HG03097 (cell line): ENCODE measurements at regions not wholly inside any gene's neighbourhood (a gene's known extent, or its start where the extent isn't known, plus 50 kb on each side); places are given as distances from the start of the nearest gene placed in this dataset.

ENCODE experiments used
- ATAC-seq: cut with Tn5 transposase; IDR thresholded peaks from one replicate; pipeline ENCODE4 v1.9.1; 2021; ENCODE audit not compliant: unreplicated experiment, low FRiP score

GRCh38 chr15:81625896-81626295 lies 251.9 kb upstream of the TMC3 start:
- no peak for ATAC-seq

GRCh38 chr15:81619002-81619401 lies 245.0 kb upstream of the TMC3 start:
- no peak for ATAC-seq

DNA sequence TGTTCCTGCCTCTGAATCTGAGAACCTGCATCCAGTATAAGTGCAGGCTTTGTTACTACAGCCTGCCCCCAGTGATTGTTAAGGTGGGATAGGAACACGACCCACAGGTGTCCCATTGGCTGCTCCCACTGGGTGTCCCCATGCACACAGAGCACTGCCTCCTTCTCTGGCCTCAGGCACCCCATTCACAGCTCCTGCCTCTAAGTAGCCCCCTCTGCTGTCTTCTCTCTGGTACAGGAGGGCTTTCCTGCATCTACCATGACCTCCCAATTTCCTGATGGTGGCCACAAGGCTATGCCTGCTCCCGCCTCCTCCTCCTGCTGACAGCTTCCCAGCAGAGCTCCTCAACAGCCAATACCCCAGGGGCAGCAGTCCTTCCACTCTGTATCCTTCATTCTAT lies 238.6 kb upstream of the TMC3 start:
- no peak for ATAC-seq

GRCh38 chr15:81611679-81612078 lies 237.7 kb upstream of the TMC3 start:
- ATAC-seq: no peak

DNA sequence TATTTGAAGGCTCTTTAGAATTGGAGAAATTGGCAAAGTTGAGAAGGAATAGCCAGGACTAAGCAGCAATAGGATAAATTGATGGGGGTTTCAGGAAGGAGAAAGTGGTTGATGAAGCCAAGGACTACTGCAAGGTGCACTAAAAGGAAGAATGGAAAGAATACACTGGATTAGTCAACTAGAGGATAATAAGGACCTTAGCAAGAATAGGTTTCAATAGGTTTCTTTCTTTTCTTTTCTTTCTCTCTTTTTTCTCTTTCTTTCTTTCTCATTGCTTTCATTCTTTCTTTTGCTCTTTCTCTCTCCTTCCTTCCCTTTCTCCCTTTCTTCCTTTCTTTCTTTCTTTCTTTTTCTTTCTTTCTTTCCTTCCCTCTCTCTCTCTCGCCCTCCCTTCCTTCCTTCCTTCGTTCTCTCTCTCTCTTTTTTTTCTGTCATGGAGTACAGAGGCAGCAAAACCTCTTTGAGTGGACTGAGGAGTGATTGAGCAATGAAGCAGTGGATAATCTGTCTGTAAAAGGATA lies 234.4 kb upstream of the TMC3 start:
- no peak for ATAC-seq

DNA sequence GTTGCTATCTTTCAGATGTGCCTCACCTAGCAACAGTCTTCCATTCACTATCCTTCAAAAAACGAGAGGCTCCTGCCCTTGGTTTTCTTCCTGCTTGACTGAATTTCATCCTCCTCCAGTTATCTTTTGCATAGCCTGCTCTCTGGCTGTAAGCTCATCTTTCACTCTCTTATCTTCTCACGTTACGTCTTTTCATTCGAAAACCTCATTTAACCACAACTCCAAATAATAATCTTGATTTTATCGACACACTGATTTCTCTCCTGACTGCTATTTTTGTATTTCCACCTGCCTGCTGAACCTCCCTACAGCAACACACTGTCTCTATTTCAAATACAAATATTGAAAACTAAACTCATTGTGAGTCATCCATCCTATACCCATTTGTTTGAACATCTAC lies 230.7 kb upstream of the TMC3 start:
- no peak for ATAC-seq

DNA sequence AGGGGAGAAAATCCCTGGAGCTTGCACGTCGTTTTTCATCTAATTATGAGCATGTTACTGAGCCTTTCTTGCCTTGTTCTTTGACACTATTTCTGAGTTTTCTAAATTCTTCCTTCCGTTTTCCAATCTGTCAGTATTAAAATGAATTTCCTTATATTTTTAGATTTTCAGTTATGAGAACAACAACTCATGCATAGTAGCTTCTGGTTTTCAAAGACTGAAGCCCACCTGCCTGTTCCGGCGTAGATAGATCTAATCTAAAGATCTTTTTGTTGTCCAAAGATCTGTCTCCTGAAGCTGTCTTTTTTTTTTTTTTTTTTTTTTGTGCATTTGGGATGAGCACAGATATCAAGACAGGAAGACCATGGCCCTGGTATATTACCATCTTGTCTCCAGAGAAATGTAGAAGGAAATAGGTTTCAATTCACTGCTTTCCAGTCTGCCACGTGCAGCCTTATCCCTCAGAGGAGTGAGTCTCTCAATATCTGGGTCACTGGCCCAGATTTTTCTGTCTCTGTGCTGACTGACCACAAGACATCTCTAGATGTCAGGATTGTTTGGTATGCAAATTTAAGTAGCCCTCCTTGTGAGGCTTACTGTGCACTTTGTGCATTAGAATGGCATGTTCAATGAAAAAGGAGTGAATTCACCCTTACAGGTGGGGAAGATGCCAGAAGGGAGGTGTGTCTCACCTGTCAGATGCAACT lies 222.3 kb upstream of the TMC3 start:
- ATAC-seq: no peak

GRCh38 chr15:81595752-81596151 lies 221.7 kb upstream of the TMC3 start:
- no peak for ATAC-seq

DNA sequence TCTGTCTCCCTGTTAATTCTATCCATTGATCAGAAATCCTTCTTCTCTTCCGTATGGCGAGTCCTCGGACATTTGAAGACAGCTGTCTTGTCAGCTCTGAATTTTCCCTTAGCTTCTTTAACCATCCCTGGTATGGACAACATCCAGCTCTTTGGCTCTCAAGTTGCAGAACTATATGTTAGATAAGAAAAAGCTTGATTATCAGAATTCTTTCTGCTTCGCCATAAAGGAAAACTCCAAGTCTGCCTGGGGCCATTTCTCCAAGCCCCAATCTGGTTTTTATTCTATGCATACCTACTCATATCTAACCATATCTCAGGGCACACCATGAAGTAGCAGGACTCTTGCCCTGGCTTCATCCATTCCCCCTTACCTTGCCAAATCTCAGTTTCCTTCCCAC lies 215.7 kb upstream of the TMC3 start:
- ATAC-seq: no peak

DNA sequence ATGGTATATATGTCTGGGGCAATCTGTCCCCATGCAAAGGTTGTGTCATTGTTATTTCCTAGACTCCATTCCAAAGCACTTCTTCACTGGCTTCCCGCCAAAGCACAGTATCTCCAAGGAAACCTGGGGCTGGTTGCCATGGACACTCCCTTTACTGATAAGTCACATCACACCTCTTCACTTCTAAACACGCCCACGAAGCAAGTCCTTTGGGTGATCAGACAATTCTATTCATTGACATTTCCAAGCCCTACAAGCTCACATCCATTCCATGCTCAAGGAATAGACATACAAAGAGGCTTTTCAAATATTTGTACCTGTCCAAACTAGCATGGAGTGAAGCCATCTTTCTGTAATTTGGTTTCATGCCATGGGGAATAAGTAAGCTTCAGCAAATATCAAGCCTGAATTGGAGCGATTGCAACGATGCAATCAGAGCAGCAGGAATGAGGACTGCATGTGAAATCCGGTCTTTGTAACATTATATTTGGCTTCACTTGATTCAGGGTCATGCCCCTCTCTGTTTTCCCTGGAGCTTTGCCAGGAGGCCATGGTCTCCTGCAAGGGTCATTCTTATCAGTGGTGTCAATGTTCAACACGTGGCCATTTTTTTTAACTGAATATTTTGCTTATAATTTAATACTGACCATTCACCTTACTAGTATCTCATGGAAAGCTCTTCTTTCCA lies 201.6 kb upstream of the TMC3 start:
- no peak for ATAC-seq

DNA sequence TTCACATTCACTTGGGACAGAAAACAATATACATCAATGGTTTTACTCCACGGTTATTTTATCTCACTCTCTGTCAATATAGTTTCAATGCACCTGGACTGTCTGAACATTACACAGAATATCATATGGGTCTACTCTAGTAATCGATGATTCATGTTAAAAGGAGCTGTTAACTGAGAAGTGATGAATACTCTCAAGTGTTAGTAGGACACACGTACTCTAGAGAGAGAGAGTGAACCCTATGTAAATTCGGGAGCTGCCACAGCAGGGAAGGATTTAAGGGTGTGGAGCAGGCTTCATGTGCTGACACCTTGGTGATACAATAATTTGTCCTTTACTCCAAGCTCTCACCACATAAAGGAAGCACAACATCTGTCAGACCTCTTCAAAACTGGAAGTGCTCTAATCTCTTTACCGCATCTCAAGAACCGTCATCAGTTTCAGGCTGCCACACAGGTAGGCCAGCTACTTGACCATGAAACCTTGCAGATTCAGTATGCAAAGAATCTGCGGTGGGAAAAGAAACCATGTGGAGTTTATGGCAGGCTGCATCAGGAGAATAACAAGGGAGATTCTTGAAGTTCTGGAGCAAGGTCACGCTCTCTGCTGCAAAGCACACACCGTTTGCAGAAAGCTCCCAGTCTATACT lies 199.2 kb upstream of the TMC3 start:
- no peak for ATAC-seq

DNA sequence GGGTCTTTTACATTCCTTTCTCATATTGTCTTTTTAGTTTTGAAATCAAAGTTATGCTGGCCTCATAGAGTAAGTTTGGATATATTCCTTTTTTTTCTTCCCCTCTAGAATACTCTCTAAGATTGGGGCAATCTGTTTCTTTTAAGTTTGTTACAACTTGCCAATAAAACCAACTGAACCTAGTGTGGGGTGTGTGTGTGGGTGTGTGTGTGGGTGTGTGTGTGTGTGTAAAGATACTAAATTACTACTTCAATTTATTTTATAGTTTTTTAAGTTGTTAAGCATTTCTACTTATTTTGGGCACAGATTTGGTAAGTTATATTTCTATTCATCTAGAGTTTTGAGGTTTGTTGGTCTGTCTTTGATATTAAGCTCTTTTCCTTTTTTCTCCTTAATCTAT lies 198.2 kb upstream of the TMC3 start:
- ATAC-seq: no peak

- no peak for ATAC-seq
These were observed 195.5 kb upstream of the TMC3 start for GRCh38 chr15:81569286-81570080.

DNA sequence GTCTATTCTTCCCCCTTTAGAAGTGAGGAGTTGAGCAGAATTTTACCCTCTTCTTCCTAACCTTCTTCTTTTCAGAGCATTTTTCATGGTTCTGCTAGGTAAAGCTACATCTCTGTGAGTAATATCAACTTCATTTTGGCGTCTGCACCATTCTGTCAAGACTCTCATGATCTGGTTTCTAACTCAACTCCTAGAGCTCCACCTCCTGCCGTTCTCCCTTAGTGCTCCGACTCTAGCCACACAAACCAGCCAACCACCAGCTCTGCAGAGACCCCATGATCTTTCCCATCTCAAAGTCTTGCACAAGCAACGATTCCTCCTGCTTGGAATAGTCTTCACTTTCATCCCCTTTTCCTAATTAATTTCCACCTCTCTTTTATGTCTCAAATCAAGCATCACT lies 193.9 kb upstream of the TMC3 start:
- no peak for ATAC-seq

GRCh38 chr15:81562986-81563385 lies 189.0 kb upstream of the TMC3 start:
- ATAC-seq: no peak

DNA sequence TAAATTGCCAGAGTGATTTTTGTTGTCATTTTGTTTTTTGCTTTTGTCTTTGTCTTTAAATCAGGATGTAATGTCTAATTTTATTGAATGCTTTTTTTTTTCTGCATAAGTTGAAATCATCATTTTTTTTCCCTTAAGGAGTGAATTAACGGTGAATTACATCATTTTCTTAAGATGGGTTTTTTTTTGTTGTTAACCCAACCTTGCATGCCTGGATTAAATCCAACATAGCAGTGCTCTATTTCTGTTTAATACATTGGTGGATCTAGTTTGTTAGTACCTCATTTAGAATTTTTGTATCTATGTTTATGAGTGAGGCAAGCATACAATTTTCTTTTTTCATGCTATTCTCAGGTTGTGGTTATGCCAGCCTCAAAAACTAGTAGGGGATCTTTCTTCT lies 186.4 kb upstream of the TMC3 start:
- ATAC-seq: no peak

DNA sequence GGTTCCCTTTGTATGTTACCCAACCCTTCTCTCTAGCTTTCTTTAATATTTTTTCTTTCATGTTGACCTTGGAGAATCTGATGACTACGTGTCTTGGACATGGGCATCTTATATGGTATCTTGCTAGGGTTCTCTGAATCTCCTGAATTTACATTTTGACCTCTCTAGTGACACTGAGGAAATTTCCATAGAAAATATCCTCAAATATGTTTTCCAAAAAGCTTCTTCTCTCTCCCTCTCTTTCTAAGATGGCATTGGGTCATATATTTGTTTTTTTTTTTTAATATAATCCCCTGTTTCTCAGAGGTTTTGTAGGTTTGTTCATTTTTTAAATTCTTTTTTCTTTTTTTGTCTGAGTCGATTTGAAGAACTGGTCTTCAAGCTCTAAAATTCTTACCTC lies 184.0 kb upstream of the TMC3 start:
- no peak for ATAC-seq

DNA sequence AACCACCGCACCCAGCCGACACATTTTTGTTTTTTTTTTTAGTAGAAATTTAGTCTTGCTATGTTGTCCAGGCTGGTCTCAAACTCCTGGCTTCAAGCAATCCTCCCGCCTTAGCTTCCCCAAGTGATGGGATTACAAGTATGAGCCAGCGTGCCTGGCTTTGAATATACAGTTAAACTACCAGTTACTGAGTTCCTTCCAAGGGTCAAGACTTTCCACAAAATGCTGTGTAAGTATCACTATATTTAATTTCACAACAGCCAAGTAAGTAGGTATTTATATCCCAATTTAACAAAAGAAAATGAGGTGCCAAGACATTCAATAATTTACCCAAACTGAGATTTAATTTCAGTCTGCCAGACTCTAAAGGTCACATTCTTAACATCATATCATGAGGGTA lies 181.3 kb upstream of the TMC3 start:
- ATAC-seq: no peak

DNA sequence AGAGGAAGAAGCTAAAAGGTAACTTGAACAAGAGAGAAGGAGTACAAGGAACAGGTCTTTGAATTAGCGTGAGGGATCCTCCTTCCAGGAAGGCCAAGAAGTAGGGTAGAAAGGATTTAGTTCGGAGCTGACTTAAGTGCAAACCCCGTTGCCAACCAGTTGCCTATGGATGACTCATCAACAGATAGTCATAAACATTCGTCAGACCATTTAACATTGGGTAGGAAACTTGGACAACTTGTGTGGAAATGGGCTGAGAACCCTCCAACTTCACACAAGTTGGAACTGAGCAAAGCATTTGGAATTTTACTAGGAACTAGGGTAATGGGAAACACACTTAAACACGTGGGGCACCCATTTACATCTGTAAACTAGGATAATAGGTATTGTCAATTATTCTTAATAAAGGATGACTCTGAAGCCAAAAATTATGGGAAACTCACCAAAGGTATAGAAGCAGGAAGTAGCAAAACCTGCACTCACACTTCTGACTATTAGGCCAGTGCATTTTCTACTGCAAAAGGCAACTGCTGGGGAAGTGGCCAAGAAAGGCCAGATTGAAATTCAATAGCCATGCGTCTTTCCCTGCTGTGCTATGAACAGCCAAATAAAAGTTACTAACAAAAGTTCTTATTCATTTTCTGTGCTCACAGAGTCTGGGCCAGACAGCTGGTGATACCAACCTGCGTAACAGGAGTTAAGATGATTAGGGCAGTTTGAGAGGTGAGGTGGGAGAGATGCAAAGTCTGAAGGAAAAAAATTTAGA lies 174.5 kb upstream of the TMC3 start:
- no peak for ATAC-seq

DNA sequence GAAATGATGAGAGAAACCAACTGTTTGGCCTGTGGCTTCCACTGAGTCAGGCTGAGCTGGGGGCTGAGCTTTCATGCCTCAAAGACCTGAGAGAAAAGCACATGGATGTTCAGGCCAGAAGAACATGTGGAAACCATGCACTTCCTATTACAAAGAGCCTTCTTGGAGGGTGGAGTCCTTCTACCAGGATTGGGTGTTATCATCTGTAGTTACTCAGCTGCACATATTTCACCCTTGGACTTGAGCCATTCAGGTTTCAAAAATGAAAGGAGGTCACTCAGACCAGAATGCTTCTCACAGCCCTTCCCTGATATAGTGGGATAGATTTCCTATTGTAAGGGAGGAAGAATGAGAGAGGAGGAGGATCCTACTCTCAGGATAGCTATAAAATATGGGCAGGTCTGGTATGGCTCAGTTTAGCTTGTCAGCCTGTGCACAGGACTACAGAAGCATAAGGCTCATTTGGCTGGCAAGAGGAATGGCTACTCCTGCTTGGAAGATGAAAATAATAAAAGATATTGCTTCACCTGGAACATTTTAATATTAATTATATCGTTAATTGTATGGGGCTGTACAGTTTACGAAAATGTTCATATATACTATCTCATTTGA lies 173.6 kb upstream of the TMC3 start:
- ATAC-seq: no peak
